Astrocyte of the cerebellum (primary cell): ENCODE measurements at regions not wholly inside any gene's neighbourhood (a gene's known extent, or its start where the extent isn't known, plus 50 kb on each side); places are given as distances from the start of the nearest gene placed in this dataset.

Experiments
- DNase-seq: peaks from one replicate; pipeline ENCODE4 v3.0.0-alpha.2; 2011; ENCODE audit warnings: low read depth
- H3K4me3 ChIP-seq: 2 replicates; pipeline ENCODE4 v1.5.1; 2011; ENCODE audit warnings: mild to moderate bottlenecking, low read depth, low read length, moderate library complexity
- CTCF ChIP-seq: IDR thresholded peaks from 2 replicates; pipeline ENCODE4 v1.5.1; 2012; ENCODE audit warnings: low read length, low read depth, moderate library complexity, mild to moderate bottlenecking; ENCODE audit errors: missing control alignments
- in situ Hi-C: cut with HindIII; loops from 2 replicates; pipeline ENCODE4 v1.10.0; 2017; ENCODE audit warnings: low sequenced_read_pairs

GRCh38 chr3:156614642-156615511, 59.5 kb upstream of the TIPARP start:
- no peak overlapping the region for H3K4me3 ChIP-seq
- DNase-seq: no peak
- TF ChIP-seq CTCF: no peak
- in situ Hi-C loops: no loop called here

DNA sequence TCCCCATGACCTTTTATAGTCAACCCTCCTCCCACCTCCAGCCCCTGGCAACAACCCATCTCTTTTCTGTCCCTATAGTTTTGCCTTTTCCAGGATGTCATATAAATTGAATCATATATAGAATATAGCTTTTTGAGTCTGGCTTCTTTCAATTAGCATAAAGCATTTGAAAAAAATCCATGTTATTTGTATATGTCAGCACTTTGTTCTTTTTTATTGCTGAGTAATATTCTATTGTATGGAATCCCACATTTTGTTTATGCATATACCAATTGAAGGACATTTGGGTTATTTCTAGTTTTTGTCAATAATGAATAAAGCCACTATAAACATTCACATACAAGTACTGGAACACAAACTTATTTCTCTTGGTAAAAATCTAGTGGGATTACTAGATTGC, 58.0 kb upstream of the SSR3 start:
- in situ Hi-C loops: no loop called here
- no peak for TF ChIP-seq CTCF
- H3K4me3 ChIP-seq: no peak overlapping the region
- DNase-seq: no peak

DNA sequence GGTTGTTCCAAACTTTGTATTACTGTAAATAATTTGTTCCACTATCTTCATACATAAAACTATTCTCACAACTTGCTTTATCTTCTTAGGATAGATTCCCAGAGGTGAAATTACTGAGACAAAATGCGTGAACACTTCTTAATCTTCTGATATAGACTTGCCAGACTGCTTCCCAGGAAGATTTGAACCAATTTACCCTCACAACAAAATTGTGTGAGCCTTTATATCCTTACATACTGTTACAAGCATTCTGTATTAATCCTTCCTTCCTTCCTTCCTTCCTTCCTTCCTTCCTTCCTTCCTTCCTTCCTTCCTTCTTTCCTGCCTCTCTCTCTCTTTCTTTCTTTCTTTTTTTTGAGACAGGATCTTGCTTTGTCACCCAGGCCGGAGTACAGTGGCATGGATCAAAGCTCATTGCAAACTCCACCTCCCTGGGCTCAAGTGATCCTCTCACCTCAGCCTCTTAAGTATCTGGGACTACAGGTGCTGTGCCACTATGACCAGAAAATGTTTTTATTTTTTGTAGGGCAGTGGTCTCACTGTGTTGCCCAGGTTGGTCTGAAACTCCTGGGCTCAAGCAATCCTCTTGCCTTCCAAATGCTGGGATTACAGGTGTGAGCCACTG, 57.1 kb upstream of the SSR3 start:
- no peak overlapping the region for H3K4me3 ChIP-seq
- TF ChIP-seq CTCF: no peak
- no peak for DNase-seq
- in situ Hi-C loops: no loop called here

DNA sequence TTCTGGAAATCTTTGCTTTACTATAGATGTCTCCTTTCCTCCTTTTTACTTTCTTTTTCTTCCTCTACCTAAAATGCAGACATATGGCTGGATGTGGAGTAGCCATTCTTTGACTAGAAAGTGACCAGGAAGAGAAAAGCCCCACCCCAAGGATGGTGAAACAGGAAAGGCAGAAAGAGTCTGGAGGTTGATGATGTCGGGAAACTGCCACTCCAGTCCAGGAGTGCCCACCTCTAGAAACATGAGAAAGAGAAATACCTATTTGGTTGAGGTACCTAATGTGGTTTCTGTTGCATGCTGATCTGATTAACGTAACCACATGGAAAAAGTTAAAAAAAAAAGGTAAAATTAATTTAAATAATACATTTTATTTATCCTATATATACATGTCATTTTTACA, 55.2 kb upstream of the SSR3 start:
- in situ Hi-C loops: no loop called here
- no peak for TF ChIP-seq CTCF
- DNase-seq: no peak
- no peak overlapping the region for H3K4me3 ChIP-seq

DNA sequence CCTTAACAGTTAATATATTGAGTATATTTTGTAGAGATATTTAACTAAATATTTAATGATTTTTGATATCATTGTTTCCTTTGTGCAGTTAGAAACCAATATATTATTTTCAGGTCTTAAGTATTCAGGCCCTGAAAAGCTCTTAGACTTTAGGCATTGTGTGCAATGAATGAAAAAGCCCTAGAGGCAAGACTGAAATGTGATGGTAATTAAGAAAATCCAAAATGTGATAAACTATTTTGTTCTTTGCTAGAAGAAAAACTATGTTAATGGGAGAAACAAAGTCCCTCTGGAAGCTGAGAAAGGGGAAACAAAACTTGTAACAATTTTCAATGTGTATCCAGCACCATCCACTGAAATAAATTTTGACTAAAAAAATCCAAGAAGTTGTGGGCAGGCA, 54.6 kb upstream of the SSR3 start:
- no peak overlapping the region for H3K4me3 ChIP-seq
- in situ Hi-C loops: loop anchor here (10.0 kb wide), 1 partner anchor 65 kb away; no protein-coding TSS in a partner anchor
- TF ChIP-seq CTCF: no peak
- DNase-seq: no peak

- no peak for DNase-seq
- in situ Hi-C loops: loop anchor here (10.0 kb wide), 1 partner anchor 64 kb away; no protein-coding TSS in a partner anchor
- no peak overlapping the region for H3K4me3 ChIP-seq
- TF ChIP-seq CTCF: no peak
Observed at GRCh38 chr3:156608601-156609514, 53.9 kb upstream of the SSR3 start.
